ENCODE measurements at regions not wholly inside any gene's neighbourhood (a gene's known extent, or its start where the extent isn't known, plus 50 kb on each side); places are given as distances from the start of the nearest gene placed in this dataset.

DNA sequence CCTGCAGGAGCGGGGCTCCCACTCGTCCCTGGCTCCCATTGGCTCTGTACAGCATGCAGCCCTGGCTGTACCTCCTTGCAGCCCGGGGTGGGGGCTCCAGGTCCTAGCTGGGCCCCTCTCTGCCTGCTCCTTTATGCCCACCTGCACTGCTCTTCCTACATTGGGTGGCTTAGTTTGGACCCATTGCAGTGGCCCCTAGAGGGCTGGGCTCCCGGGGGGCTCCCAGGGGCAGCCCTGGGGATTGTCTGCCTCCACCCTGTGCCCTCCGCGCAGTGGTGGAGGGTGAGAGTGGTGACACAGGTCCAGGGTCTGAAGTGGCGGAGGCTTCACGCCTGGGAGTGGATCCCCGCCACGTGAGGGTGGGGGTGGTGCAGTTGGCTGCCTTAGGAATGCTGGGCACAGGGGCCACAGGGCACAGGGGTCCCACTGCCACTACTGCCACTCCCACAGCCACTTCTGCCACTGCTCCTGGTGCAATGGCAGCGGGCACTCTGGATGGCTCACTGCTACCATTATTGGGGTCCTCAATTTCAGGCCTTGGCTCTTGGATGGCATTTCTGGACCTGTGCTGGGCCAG, 177.1 kb downstream of the ARL4A start:
- TF ChIP-seq EP300 (IDR thresholded peaks at IDR 0.05; ENCODE audit: borderline replicate concordance in 1 of 2, control insufficient read depth in 1 of 2, low read depth in 2 of 2, low read length in 2 of 2) (no peak), PRDM15 (CRISPR knock-in tag; IDR thresholded peaks at IDR 0.05) (no peak), MYC (IDR thresholded peaks at IDR 0.05; ENCODE audit: insufficient read depth, insufficient read length, insufficient replicate concordance, low read length, severe bottlenecking) (no peak), ESRRA (IDR thresholded peaks at IDR 0.05; ENCODE audit: low read length) (no peak), EZH2 (IDR thresholded peaks at IDR 0.05; ENCODE audit: borderline replicate concordance, control insufficient read depth, low read depth, low read length) (no peak), TAF1 (IDR thresholded peaks at IDR 0.05; ENCODE audit: borderline replicate concordance, low read depth, low read length) (no peak), FOXM1 (IDR thresholded peaks at IDR 0.05; ENCODE audit: low read depth, low read length) (no peak), RAD51 (IDR thresholded peaks at IDR 0.05) (no peak), NR2C2 (IDR thresholded peaks at IDR 0.05; ENCODE audit: borderline replicate concordance, control insufficient read depth, insufficient read length, low read depth) (no peak), TARDBP (IDR thresholded peaks at IDR 0.05; ENCODE audit: borderline replicate concordance) (no peak), PBX3 (IDR thresholded peaks at IDR 0.05; ENCODE audit: insufficient replicate concordance, low read depth, low read length) (no peak)
- TF ChIP-seq, protein P1, sequence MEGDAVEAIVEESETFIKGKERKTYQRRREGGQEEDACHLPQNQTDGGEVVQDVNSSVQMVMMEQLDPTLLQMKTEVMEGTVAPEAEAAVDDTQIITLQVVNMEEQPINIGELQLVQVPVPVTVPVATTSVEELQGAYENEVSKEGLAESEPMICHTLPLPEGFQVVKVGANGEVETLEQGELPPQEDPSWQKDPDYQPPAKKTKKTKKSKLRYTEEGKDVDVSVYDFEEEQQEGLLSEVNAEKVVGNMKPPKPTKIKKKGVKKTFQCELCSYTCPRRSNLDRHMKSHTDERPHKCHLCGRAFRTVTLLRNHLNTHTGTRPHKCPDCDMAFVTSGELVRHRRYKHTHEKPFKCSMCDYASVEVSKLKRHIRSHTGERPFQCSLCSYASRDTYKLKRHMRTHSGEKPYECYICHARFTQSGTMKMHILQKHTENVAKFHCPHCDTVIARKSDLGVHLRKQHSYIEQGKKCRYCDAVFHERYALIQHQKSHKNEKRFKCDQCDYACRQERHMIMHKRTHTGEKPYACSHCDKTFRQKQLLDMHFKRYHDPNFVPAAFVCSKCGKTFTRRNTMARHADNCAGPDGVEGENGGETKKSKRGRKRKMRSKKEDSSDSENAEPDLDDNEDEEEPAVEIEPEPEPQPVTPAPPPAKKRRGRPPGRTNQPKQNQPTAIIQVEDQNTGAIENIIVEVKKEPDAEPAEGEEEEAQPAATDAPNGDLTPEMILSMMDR (IDR thresholded peaks at IDR 0.05 in 2 of 3, conservative IDR thresholded peaks at IDR 0.05 in 1 of 3; ENCODE audit: control insufficient read depth in 2 of 3, extremely low read depth in 1 of 3, insufficient read depth in 1 of 3, low read depth in 3 of 3, low read length in 3 of 3): no peak

All from GM12878 (cell line).